DMS53 treated with DMSO at 0.1 percent for 48 hours (cell line): ENCODE measurements at regions not wholly inside any gene's neighbourhood (a gene's known extent, or its start where the extent isn't known, plus 50 kb on each side); places are given as distances from the start of the nearest gene placed in this dataset.
A peak's percentile ranks its signal among the peaks of the same experiment; 100 is the strongest.
"Not testable (repeated sequence)": the region's sequence is repeated elsewhere in the genome, so short reads cannot be mapped to it uniquely, and the experiment has no call there.

Source experiments
- DNase-seq: peaks from one replicate; lab custom pipeline; 2025; ENCODE audit not compliant: unreplicated experiment; lab: John Stamatoyannopoulos, UW

- DNase-seq: no peak
These were observed 164.3 kb upstream of the PABPC3 start for GRCh38 chr13:24931450-24932251.

- DNase-seq: not testable (repeated sequence)
These were observed 162.6 kb upstream of the PABPC3 start for GRCh38 chr13:24933106-24934023.

GRCh38 chr13:24934024-24934385 is 161.9 kb upstream of the PABPC3 start:
- DNase-seq: not testable (repeated sequence)

GRCh38 chr13:24938966-24939365 is 157.0 kb upstream of the PABPC3 start:
- no peak for DNase-seq

- DNase-seq: not testable (repeated sequence)
These were observed 154.8 kb upstream of the PABPC3 start for GRCh38 chr13:24941023-24941713.

GRCh38 chr13:24943136-24943535 is 152.8 kb upstream of the PABPC3 start:
- DNase-seq: no peak

- DNase-seq: not testable (repeated sequence)
These were observed 151.9 kb upstream of the PABPC3 start for GRCh38 chr13:24944073-24944472.

GRCh38 chr13:24948977-24949376 is 147.0 kb upstream of the PABPC3 start:
- not testable (repeated sequence) for DNase-seq

GRCh38 chr13:24950611-24951010 is 145.3 kb upstream of the PABPC3 start:
- not testable (repeated sequence) for DNase-seq

- DNase-seq: not testable (repeated sequence)
These were observed 128.0 kb upstream of the PABPC3 start for GRCh38 chr13:24967970-24968369.

- DNase-seq: not testable (repeated sequence)
These were observed 127.5 kb upstream of the PABPC3 start for GRCh38 chr13:24968416-24968815.

GRCh38 chr13:24973102-24973501 is 122.8 kb upstream of the PABPC3 start:
- not testable (repeated sequence) for DNase-seq

GRCh38 chr13:24981181-24981803 is 114.6 kb upstream of the PABPC3 start:
- peak; percentile 26 for DNase-seq

- DNase-seq: no peak
These were observed 113.5 kb upstream of the PABPC3 start for GRCh38 chr13:24982333-24982999.

GRCh38 chr13:24983094-24983493 is 112.8 kb upstream of the PABPC3 start:
- no peak for DNase-seq

GRCh38 chr13:24984134-24984533 is 111.8 kb upstream of the PABPC3 start:
- no peak for DNase-seq

- no peak for DNase-seq
These were observed 110.8 kb upstream of the PABPC3 start for GRCh38 chr13:24985107-24985506.

- no peak for DNase-seq
These were observed 110.0 kb upstream of the PABPC3 start for GRCh38 chr13:24985896-24986295.

- no peak for DNase-seq
These were observed 109.1 kb upstream of the PABPC3 start for GRCh38 chr13:24986826-24987225.

- DNase-seq: not testable (repeated sequence)
These were observed 106.0 kb upstream of the PABPC3 start for GRCh38 chr13:24989959-24990358.
